Stimulated activated CD4-positive, alpha-beta T cell treated with anti-CD3 and anti-CD28 coated beads, Interleukin-12 subunit alpha, Interleukin-12 subunit beta, amount 100 ng/mL, for 24 hours (primary cell): ENCODE measurements at regions not wholly inside any gene's neighbourhood (a gene's known extent, or its start where the extent isn't known, plus 50 kb on each side); places are given as distances from the start of the nearest gene placed in this dataset.
A peak's percentile ranks its signal among the peaks of the same experiment; 100 is the strongest.

Source experiments
- DNase-seq, 2 experiments: peaks; one replicate each; pipeline ENCODE4 v3.0.0-alpha.2; 2020; ENCODE audit warnings: low read depth in 2 of 2

- DNase-seq, result no peak
Observed at GRCh38 chr20:60126975-60127374, 168.8 kb downstream of the CDH26 start.

- DNase-seq, result no peak
Observed at GRCh38 chr20:60131375-60131774, 173.2 kb downstream of the CDH26 start.

- DNase-seq, result no peak
Observed at GRCh38 chr20:60132162-60132826, 174.1 kb downstream of the CDH26 start.

- DNase-seq, result no peak
Observed at GRCh38 chr20:60132827-60133670, 174.8 kb downstream of the CDH26 start.

GRCh38 chr20:60135276-60135675, 177.1 kb downstream of the CDH26 start:
- no peak for DNase-seq

GRCh38 chr20:60136645-60137401, 178.6 kb downstream of the CDH26 start:
- DNase-seq, result no peak

GRCh38 chr20:60137657-60138245, 179.5 kb downstream of the CDH26 start:
- peak; percentile 17 to 29 for DNase-seq

- DNase-seq, result peak; percentile 31 to 50
Observed at GRCh38 chr20:60138256-60139220, 180.3 kb downstream of the CDH26 start.

GRCh38 chr20:60139663-60140446, 181.6 kb downstream of the CDH26 start:
- no peak for DNase-seq

GRCh38 chr20:60142587-60142986, 184.4 kb downstream of the CDH26 start:
- no peak for DNase-seq

GRCh38 chr20:60143261-60143842, 185.1 kb downstream of the CDH26 start:
- no peak for DNase-seq

GRCh38 chr20:60144404-60144803, 186.2 kb downstream of the CDH26 start:
- DNase-seq, result no peak

- no peak for DNase-seq
Observed at GRCh38 chr20:60144974-60145527, 186.8 kb downstream of the CDH26 start.

- no peak for DNase-seq
Observed at GRCh38 chr20:60147004-60147403, 188.8 kb downstream of the CDH26 start.

GRCh38 chr20:60148885-60149284, 190.7 kb downstream of the CDH26 start:
- DNase-seq, result no peak

- DNase-seq, result no peak
Observed at GRCh38 chr20:60152792-60153191, 194.6 kb downstream of the CDH26 start.

- no peak for DNase-seq
Observed at GRCh38 chr20:60160451-60161145, 202.4 kb downstream of the CDH26 start.

- DNase-seq, result no peak
Observed at GRCh38 chr20:60167812-60168211, 209.6 kb downstream of the CDH26 start.

GRCh38 chr20:60168963-60169362, 210.7 kb downstream of the CDH26 start:
- no peak for DNase-seq
